ENCODE measurements at regions not wholly inside any gene's neighbourhood (a gene's known extent, or its start where the extent isn't known, plus 50 kb on each side); places are given as distances from the start of the nearest gene placed in this dataset.
"Not testable (repeated sequence)": the region's sequence is repeated elsewhere in the genome, so short reads cannot be mapped to it uniquely, and the experiment has no call there.

DNA sequence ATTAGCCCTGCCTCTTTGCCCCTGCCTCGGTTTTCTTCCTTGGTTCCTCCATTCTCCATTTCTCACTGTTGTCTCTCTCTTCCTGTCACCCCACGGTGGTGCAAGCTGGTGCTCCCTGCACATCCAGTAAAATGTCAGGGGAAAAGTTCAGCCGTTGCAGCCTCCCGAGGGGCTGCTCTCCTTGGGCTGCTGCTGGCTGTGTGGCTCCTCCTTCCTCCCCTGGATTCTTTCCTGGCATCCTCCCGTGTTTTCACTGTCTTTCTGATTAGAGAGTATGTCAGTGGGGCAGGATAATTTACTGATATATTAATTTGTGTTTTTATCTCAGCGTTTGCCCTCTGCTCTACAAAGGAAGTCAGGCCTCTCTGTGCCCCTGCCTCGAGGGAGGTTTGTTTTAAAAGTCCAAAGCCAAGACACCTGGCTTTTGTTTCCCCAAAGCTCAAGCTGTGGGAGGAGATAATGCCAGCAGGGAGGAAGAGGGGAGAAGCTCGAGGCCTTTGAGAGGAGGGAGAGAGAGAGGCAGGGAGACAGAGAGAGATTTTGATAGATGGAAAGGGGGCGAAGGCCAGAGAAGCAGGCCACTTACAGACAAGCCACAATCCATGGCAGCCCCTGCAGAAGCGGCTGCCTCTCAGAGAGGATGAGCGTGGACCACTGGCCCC, 150.3 kb upstream of the NR2F2 start:
- DNase-seq: no peak

DNA sequence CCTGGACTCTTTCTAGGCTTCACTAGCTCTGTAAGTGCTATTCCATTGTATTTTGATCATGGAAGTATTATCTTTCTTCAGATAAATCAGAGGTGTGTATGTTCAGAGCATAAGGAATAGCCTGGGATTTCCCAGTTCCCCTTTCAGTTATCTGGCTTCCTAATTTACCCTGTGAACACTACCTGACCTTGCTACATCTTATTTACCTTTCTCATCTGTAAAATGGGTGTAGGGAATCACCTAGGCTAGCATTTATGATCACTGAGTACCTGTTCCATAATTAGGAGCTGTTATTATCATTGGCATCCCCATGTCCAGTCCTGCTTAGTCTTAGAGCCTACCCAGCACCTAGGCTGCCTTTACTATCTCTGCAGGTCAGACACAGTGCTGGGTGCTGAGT, 149.3 kb upstream of the NR2F2 start:
- DNase-seq: no peak

DNA sequence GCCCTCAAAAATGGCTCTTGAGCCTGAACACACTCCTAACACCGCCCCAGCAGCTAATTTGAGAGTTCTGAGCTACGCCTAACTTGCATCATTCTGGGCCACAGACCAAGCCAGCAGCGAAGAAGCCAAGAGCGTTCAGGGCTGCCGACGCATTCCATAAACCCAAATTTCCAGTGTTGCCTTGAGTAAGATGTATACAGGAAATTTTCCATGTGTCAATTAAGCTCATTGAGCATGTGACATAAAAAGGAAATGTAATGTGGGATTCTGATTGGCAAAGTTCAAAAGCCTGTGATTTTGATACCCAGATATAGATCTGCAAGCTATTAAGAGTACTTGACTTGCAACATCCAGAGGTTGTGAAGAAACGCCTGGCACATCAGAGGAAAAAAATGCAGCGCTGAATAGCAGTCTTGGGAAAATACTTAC, 148.6 kb upstream of the NR2F2 start:
- DNase-seq: no peak

DNA sequence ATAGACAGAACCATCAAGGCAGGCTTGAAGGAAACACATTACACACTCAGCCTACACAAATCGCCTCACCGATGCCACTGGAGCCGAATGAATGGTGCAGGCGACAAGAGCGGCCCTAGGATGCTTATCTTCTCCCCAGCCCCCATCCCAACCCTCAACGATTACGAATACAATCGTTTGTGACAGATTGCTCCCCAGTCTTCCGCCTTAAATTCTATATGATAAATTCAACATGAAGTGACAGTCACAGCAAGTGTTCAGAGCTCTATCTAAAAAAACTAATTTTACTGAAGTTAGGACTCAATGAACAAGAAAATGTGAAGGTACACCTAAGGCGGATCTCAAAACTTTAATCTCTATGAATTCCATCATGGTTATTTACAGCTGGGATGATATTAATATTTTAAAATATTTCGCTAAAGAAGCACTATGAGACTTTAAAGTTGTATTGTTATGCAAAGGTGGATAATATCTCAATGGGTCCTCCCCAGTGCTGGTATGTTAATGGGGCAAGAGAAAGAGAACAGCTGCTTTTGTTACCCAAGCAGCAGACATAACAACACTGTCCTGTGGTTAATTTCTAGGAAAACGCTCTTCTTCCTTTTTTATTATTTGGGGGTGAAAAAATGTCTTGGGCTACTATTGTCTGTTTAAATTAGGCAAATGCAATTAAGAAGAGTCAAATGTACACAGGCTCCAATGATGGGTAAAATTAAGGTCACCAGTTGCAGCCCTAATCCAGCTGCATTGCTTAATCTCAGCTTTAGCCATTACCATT, 147.6 kb upstream of the NR2F2 start:
- no peak for DNase-seq

DNA sequence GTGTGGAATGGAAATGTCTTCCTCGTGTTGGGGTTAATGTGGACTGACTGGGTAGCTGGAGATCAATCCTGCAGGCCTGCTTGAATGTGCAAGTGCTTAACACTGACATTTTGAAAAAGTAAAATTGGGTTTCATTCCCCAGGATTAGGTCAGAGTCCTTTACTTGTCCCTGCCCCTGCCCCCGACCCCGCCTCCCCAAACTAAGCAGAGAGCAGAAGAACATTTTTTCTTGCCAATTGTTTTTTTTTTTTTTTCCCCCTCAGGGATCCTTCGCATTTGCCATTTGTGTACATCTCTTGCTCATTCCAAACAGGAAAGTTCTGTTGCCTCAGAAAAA, 147.0 kb upstream of the NR2F2 start:
- DNase-seq: no peak

DNA sequence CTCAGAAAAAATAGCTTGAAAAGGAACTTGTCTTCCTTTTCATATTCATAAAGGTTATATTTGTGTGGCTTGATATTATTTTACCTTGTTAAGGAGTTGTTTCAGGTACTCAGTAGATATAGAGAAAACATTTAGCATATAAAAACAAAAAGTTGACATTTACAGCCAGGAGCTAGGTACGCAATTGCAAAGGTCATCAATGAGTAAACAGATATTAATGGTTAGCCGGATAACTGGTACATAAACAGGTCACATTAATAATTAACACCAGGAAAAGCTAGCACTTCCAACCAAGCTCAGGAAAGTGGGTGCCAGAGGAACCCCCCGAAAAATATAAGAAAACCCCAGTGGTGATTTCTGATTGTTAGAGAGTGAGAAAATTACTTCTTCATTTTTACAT, 146.6 kb upstream of the NR2F2 start:
- DNase-seq: no peak

DNA sequence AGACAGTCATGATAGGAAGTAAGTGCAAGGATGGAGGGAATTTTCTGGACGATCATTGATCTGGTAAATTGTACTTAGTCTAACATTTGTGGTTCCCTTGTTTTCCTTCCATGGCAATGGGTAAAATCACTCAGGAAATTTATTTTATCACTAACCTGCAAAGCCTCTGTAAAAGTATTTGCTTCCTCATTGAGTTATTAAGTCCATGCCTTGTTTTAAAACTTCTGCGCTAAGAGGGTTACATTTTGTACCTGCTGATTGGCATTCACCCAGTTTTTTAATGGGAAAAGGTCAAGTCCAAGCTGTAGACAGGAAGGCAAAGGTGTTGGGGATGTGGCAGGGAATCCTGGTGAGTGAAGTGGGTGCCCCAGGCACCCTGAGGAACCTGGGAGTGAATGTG, 146.2 kb upstream of the NR2F2 start:
- no peak for DNase-seq

DNA sequence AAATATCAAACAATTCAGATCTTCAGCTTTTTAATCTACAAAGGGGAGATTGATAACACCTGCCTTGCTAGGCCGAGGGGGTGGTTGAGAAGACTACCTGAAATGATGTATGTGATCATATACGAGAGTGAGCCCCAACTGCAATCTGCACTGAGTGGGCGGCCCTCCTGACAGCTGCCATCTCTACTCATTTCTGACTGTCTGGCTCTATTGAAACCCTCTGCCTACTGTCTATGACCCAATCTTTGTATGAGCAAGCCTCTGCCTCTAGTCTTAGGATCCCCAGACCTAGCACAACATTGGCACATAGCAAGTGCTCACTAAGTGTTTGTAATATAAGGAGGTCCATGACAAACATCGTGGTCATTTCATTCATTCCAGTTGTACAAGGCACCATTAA, 144.4 kb upstream of the NR2F2 start:
- no peak for DNase-seq

DNA sequence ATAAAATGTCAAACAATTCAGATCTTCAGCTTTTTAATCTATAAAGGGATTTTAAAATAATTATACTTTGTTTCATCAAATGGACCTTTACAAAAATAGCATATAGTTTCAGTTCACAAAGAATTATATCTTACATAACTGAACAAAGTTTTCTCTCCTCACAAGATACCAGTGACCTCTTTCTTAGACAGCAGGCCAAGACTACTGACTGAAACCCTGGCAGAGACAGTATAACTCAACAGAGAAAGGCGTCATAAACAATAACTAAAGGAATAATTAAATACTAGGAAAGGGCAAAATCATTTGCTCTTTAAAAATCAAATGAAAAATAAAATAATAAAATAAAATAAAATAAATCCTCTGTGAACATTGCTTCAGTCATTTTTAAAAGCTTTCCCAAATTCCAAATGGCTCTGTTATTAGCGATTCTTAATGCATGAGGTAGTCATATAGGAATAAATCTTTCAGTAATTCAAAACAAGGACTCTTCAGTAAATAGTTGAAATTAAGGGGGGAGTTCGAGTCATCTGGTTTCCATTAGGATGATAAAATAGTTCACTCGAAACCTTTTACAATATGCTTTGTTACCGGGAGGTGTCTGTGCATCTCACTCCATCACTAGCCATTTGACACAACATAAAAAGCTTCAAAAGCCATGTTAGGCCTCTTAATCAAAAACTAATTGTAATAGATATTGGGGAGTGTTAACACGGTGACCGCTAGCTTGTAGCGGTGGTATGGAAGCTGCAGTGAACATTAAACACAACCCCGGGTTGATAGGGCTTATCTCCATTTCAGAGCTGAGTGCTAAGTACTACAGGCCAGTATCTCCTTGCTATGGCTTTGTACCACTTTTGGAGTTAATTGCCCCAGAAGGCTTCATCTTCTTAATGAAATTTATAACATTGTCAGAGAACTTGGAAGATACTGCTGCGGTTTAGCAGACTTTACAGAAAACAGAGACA, 142.9 kb upstream of the NR2F2 start:
- DNase-seq: no peak

DNA sequence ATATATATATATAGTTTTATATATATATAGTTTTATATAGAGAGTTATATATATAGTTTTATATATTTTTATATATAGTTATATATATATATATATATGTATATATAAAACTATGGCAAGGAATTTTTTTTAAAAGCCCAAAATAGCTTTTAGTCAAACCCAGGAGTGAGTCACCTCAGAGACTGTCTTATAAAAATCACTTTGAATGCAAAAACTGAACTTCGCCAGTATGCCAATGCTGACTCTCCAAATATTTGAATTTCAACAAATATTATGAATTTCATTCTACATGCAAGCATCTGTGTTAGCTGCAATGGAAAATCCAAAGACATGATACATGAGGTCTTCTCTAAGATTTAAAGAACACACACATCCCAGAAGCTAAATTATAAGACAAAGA, 132.8 kb upstream of the NR2F2 start:
- DNase-seq: no peak

DNA sequence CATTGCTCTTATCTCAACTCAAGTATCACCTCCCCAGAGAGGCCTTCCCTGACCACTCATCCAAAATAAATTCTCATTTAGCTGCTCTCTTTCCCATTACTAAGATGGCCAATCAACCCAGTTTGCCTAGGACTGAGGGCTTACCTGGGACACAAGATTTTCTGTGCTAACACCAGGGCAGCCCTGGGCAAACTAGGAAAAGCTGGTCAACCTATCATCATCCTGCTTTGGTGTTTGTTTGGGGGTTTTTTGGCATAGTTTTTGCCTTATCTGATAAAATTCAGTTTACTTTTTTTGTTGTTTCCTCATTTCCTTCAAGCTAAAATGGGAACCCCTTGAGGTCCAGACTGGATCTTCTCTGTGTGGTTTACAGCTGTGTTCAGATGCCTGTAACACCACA, 131.4 kb upstream of the NR2F2 start:
- no peak for DNase-seq

DNA sequence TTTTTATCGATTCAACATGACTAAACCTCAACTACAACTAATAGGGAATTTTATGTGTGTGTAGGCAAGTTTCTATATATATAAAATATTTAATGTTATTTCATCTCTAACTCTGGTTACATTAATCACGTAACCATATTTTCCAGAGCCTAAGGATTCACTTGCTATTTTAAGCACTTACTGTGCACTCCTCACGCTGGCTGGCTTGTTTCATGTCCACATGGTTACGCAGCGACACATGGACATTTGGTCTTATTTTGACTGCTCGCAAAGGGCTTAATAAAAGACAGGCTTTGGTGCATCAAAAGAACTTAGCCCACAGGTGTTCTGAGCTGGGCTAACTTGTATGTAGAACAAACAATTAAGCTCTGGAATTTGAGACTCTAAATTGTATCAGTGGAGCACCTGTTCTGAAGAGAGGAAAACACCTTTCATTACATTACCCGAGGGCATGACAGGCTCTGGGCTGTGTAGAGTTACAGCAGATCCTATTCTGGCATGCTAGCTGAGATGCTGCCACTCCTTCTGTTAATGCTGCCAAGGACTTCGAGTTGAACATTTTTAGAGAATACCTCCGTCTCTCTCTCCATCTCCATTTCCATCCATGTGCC, 130.0 kb upstream of the NR2F2 start:
- DNase-seq: peak; percentile 6

DNA sequence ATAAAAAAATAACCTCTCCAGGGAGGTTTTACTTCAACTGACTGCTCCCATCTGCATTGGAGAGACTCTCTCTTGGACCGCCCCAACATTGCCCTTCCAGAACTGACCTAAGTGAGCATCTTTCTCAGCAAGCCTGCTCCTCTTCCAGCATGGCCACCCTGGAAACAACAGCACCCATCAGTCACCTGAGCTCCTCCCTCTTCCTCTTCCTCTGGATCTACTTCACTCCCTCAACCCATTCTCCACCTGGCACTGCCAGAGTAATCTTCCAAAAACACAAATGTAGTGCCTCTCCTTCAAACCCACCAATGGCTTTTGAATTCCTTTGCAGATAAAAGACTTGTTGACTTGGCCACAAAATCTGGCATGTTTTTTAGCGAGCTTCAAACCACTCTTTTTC, 128.8 kb upstream of the NR2F2 start:
- no peak for DNase-seq

DNA sequence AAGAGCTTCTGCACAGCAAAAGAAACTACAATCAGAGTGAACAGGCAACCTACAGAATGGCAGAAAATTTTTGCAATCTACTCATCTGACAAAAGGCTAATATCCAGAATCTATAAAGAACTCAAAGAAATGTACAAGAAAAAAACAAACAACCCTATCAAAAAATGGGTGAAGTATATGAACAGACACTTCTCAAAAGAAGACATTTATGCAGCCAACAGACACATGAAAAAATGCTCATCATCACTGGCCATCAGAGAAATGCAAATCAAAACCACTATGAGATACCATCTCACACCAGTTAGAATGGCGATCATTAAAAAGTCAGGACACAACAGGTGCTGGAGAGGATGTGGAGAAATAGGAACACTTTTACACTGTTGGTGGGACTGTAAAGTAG, 124.9 kb upstream of the NR2F2 start:
- DNase-seq: not testable (repeated sequence)

DNA sequence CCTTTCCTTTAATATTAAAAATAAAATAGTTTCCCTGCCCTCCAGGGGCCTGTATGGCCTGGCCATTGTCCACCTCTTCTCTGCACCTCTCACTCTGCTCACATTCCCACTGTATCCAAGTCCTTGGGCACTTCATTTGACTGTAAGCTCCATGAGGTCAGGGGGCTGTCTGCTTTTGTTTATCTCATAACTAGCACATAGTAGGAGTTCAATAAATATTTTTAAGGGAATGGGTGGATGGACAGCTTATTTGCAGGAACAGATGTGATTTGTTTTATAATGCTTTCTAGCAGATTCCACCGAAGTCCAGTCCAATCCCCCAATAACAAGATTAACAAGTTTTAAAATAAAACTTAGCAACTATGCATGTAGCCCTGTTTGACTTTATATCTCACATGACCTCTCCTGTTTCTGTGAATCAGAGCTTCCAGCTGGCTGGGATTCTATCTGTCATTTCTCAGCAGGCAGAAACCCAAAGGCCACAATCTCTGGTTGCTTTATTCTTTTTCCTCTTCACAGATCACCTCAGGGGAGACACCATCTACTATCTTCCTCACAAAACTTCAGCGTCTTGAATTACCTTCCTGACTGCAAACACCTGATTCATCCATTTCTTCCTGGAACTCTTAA, 123.0 kb upstream of the NR2F2 start:
- DNase-seq: no peak

DNA sequence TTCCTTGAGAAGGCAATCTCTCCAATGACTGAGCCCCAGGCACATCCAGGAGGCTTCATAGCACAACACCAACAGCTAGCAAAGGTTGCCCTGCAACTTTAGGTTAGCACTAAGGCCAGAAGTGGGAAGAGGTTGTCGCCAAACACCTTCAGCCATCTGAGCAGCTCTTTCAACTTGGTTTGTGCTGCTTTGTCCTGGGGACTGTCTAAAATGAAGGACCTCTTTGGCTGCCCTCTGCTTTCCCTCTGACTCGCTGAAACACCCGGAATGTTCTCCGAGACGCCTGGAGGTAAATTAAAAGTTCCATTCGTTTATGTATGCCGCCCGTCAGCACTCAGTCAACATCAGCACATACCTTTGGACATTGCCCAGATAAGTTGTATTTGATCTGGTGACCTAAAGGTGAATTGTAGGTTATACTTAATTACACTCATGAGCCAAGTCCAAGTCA, 121.2 kb upstream of the NR2F2 start:
- DNase-seq: no peak

DNA sequence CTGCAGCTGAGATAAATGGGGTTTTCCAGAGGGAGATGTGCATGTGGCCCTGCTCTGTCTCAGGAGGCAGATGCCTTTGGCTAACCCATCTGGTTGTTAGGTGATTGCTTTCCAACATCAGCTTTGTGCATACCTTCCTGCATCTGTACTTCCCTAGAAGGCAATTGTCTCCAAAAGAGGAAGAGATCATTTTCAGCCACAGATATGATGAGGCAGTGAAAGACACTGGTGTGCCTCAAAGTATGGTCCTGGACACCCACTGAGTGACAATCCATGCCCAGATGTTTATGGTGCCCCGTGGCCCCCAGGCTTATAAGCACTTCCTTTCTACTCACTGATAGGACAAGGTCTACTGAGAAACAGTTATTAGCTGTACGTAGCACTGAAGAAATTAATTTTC, 117.5 kb upstream of the NR2F2 start:
- no peak for DNase-seq

DNA sequence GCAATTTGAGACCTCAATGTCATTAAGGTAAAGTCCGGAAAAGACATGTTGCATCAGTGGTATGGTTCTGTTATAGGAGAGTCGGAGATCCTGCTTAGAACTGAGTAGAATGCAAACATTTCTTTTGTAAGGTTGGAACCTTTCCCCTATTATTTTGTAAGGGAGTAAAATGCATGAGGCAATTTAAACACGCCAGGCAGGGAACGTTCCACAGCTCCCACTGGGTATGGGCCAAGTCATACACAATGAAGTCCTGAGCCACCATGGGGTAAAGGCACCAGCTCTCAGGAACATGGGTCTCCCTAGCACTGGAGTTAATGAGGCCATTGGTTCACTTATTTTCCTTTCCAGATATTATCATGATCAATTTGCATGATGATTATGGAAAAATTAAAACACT, 116.6 kb upstream of the NR2F2 start:
- no peak for DNase-seq

DNA sequence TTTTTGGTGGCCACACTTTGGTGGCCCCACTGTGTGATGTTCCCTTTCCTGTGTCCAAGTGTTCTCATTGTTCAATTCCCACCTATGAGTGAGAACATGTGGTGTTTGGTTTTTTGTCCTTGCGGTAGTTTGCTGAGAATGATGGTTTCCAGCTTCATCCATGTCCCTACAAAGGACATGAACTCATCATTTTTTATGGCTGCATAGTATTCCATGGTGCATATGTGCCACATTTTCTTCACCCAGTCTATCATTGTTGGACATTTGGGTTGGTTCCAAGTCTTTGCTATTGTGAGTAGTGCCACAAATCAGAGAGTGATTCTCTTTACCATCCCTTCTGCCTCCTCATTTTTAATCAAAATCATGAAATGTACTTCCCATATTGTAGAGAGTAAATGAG, 114.0 kb upstream of the NR2F2 start:
- not testable (repeated sequence) for DNase-seq

DNA sequence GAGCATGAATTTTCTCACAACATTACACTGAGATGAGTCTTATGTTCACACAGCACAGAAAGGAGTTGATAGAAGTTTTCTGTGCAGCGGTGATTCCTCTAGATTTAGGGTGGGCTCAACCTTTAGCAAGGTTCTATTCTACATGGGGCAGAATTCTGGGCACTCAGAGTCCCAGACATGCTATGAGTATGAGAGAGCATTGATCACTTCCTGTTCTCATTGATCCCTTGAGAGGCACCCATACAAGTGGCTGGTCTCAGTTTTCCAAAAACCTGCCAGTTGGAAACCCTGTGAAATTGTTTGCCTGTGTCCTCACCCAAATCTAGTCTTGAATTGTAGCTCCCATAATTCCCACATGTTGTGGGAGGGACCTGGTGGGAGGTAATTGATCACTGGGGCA, 112.5 kb upstream of the NR2F2 start:
- DNase-seq: no peak

DNA sequence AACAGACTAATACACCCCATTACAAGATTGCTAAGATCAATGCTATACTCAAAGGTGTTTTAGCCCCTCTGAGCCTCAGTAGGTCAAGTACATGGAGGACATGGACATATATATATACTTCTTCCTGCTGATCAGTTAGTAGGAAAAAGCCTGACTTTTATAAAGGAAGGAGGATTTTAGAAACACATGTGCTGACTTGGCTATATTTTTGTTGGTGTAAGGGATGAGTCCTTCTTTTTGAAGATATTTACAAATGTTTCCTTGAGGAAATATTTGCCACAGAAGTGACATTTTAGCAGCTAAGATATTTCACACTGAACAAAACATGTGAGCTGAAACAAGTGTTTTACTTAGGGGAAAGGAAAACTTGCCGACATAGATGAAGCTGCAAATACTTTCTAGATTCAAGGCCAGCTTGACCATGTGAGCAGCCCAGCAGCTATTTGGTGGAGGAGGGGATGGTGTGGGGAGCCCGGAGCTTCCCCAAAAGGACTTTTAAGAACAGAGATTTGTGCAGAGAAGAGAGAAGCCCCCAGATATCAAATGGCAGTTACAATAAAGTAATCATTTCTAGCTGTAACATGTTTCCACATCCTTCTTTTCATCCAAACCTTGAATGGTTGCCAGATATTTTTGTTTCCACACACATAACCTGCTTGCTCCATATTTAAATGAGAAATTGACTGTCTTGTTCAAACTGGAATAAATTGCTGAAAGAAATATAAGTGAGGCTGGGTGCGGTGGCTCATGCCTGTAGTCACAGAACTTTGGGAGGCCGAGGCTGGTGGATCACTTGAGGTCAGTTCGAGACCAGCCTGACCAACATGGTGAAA, 111.7 kb upstream of the NR2F2 start:
- no peak for DNase-seq

DNA sequence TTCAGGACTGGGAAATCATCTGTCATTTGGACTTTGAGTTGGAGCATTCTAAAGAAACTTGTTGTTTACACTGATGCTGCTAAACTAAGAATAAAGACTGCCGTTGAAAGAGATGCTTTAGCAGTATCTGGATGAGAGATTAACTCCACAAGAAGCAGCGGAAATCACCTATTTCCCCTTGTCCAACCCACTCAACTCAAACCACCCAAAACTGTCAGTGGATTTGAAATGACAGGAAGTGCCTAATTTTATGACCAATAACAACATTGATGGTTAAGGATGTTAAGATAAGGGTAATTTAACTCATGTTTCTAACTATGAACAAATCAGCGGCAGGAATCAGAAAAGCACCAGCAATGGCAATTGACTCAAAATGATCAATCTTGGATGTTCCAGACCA, 110.8 kb upstream of the NR2F2 start:
- DNase-seq: no peak
